GM12873 (cell line): ENCODE measurements at regions not wholly inside any gene's neighbourhood (a gene's known extent, or its start where the extent isn't known, plus 50 kb on each side); places are given as distances from the start of the nearest gene placed in this dataset.

ENCODE experiments used
- TF ChIP-seq, protein P1 (sequence below): IDR thresholded peaks from 2 replicates; pipeline ENCODE4 v1.5.1; 2012; ENCODE audit warnings: low read depth, mild to moderate bottlenecking, moderate library complexity, low read length, control low read depth; ENCODE audit not compliant: insufficient read depth; ENCODE audit errors: missing control alignments

DNA sequence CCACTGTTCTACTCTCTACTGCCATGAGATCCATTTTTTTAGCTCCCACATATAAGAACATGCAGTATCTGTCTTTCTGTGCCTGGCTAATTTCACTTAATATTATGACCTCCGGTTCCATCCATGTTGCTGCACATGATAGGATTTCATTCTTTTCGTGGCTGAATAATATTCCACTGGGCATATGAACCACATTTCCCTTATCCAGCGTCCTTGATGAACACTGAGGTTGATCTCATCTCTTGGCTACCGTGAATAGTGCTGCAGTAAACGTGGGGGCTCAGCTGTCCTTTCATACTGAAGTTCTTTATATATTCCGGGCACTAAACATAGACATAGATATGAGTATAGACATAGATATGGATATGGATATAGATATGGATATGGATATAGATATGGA lies 109.3 kb upstream of the TNRC6C start:
- TF ChIP-seq, protein P1, sequence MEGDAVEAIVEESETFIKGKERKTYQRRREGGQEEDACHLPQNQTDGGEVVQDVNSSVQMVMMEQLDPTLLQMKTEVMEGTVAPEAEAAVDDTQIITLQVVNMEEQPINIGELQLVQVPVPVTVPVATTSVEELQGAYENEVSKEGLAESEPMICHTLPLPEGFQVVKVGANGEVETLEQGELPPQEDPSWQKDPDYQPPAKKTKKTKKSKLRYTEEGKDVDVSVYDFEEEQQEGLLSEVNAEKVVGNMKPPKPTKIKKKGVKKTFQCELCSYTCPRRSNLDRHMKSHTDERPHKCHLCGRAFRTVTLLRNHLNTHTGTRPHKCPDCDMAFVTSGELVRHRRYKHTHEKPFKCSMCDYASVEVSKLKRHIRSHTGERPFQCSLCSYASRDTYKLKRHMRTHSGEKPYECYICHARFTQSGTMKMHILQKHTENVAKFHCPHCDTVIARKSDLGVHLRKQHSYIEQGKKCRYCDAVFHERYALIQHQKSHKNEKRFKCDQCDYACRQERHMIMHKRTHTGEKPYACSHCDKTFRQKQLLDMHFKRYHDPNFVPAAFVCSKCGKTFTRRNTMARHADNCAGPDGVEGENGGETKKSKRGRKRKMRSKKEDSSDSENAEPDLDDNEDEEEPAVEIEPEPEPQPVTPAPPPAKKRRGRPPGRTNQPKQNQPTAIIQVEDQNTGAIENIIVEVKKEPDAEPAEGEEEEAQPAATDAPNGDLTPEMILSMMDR = no peak

DNA sequence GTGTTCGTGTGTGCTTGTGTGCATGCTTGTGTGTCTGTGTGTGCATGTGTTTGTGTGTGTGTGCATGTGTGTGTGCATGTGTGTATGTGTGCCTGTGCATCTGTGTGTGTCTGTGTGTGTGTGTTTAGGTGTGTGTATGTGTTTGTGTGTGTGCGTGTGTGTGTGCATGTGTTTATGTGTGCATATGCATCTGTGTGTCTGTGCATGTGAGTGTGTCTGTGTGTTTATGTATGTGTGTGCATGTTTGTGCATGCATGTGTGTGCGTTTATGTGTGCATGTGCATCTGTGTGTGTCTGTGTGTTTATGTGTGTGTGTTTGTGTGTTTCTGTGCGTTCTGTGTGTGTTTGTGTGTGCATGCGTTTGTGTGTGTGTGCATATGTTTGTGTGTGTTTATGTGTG lies 106.6 kb upstream of the TNRC6C start:
- TF ChIP-seq, protein P1 = no peak

DNA sequence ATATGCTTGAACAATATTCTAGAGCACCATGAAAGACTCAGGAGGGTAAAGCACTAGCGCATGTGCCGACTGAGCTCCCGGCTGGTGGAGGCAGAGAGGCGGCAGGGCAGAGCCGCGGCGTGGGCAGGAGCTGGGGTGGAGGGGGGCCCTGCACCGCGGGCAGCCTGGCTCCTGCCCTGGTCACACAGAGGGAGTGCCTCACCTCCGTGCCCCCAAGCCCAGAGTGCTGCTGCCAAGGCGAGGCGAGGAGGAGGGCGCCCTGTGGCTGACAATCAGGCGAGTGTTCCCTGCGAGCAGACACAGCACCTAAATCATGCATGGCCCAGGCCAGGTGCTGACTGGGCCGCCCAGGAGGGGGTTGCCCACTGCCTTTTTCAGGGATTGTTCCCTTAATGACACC lies 105.8 kb upstream of the TNRC6C start:
- TF ChIP-seq, protein P1 = no peak

DNA sequence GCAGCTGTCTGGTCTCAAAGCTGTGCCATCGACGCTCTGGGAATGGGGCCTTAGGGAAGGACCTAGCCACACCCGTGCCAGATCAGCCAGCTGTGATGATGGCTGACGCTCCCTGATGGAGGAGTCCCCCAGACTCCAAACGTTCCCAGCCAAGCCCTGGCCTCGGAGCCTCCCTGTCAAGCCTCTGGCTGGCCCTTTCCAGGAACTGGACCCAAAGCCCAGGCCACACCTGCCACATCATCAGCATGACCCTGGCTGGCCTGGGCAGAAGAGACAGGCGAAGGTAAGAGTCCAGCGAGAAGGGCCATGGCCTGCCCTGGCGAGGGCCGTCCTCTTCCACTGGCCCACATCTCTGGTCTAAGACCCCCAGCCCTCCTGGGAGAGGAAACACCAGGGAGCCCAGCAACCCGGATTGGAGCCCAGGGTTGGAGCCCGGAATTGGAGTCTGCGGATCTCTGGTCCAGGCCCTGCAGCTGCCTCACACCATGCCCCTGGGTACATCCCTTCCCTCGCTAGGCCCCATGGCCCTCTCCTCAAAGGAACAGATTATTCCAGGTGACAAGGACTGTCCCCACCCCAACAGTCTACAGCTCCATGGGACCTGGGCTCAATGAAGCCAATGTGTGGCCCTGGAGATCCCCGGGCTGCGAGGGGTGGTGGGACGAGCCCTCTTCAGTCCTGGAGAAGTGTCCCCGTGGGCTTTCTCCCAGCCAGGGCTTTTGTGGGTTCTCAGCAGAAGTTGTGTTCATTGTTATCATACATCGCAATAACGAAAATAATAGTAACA lies 105.1 kb upstream of the TNRC6C start:
- TF ChIP-seq, protein P1 = no peak

DNA sequence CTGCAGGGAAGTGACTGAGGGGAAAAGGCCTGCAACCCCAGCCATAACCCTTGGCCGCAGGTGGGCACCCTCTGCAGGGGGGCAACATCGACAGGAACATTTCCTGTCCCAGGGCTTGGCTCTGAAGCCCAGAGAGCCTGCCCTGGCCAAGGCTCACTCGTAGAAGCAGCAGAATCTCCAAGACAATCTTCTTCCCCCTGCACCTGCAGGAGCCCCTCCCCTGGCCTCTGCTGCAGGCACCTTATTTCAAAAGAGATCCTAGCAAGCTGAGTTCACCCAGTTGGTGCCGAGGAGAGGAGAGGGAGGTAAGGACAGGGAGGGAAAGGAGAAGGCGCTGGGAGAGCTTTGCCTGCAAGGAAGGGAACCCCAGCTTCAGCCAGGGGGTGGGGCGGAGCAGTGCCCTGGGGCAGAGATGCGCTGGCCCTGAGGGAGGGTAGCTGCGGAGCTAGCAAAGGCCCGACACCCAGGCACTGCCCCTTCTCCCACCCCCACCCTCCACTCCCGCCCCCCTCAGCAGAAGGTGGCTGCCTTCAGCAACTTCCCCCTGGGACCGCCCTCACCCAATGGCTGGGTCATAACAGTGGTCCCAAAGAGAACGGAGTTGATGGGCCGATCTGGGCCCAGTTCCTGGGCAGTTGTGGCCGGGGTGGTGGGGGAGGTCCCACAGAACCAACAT lies 104.3 kb upstream of the TNRC6C start:
- TF ChIP-seq, protein P1 = no peak

DNA sequence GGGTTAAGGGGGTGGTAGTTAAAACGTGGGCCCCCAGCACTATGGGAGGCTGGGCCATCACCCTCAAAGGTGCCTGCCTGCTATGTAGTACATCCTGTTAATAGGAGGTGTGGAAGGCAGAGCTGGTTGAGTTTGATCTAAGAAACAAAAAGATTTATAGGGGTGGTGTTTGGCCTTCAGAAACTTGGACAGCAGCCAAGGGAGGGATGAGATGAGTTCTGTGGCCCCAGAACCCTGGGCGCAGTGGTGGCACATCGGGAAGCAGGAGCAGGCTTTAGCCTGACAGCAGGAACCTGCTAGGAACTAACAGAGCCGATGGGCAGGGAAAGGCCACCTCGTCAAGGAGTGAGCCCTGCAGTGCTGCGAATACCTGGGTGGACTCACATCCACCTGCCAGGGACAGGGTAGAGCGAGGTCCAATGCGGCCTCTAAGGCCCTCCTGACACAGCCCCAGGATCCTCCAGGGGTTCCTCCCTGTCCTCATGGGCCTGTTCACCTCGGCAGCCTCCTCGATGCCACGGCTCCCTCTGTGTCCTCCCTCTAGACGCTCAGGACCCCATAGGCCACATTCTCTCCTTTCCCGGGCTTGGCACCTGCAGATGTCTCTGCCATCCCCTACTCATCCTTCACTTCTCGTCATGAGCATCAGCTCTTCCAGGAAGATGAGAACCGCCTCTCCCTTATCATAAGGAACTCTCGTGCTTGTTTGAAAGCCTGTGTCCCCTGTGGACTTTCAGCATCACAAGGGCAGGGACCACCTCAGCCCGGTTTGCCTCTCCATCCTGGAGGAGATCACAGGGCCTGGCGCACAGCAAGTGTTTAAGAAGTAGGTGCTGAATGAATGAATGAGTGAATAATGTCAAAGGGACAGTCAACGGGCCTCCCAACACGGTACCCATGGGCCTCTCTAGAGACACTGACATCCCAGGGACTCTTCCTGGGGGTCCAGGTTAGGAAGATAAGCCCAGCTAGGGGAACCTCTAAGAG lies 103.5 kb upstream of the TNRC6C start:
- TF ChIP-seq, protein P1 = no peak

DNA sequence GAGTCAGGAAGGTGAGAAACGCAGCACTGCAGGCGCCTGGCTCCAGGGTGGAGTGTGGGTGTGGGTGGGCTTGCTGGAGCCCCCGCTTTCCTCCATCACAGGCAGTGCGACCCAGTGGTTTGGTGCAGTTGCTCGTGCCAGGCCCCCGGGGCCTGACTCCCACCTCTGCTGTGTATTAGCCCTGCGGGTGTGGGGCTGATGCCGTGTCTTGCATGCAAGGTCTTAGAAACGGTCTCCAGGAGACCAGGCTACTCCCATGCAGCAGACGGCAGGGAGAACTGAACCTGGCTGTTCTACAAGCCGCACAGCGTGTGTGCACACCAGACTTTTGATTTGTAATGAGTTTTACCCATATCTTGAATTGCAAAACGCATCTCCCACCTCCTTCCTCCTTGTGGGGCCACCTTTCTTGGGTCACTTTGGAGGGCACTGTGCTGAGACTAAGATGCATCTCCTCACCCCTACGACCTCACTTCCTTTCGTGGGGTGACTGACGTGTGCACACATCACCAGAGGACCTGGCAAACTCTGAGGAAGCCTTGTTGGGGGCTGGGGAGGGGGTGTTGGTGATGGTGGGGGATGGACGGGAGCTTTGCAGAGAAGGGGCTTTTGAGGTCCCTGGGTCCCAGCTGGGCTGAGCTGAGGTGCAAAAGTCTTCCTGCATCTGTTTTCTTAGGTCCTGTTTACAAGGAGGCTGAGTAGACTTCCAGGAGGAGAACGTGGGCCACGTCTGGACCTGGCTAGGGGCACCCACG lies 101.8 kb upstream of the TNRC6C start:
- TF ChIP-seq, protein P1 = no peak
